NB4 (cell line): ENCODE measurements at regions not wholly inside any gene's neighbourhood (a gene's known extent, or its start where the extent isn't known, plus 50 kb on each side); places are given as distances from the start of the nearest gene placed in this dataset.

Experiments
- CTCF ChIP-seq: IDR thresholded peaks from one replicate; pipeline ENCODE4 v1.5.1; 2012; ENCODE audit warnings: low read depth, low read length
- MYC ChIP-seq: IDR thresholded peaks from 2 replicates; pipeline ENCODE4 v1.6.1; 2011; ENCODE audit warnings: low read depth, low read length
- POLR2A ChIP-seq: IDR thresholded peaks from 2 replicates; pipeline ENCODE4 v1.6.1; 2011; ENCODE audit warnings: mild to moderate bottlenecking; ENCODE audit not compliant: insufficient read length; ENCODE audit errors: extremely low read depth

GRCh38 chr18:51316677-51317076, 119.2 kb upstream of the MEX3C start:
- TF ChIP-seq CTCF (no peak), MYC (no peak), POLR2A (no peak)
